Esophagus (tissue), 2 donors: ENCODE measurements at regions not wholly inside any gene's neighbourhood (a gene's known extent, or its start where the extent isn't known, plus 50 kb on each side); places are given as distances from the start of the nearest gene placed in this dataset.

Experiments
- H3K27ac ChIP-seq, 2 donors: one replicate each; pipeline ENCODE4 v1.5.1; 2013; ENCODE audit warnings: low read depth in 2 of 2, mild to moderate bottlenecking in 2 of 2, inconsistent platforms in 1 of 2, low read length in 1 of 2, moderate library complexity in 1 of 2
- H3K27me3 ChIP-seq, 2 donors: one replicate each; pipeline ENCODE4 v1.6.1; 2013; ENCODE audit warnings: low read length in 2 of 2, control low read depth in 1 of 2, mild to moderate bottlenecking in 1 of 2; ENCODE audit not compliant: insufficient read depth in 2 of 2, control insufficient read depth in 1 of 2
- H3K36me3 ChIP-seq, 2 donors: one replicate each; pipeline ENCODE4 v1.6.1; 2013; ENCODE audit warnings: low read length in 1 of 2; ENCODE audit not compliant: control insufficient read depth in 2 of 2, insufficient read depth in 2 of 2
- H3K4me1 ChIP-seq, 2 donors: one replicate each; pipeline ENCODE4 v1.6.1; 2013; ENCODE audit warnings: low read length in 1 of 2; ENCODE audit not compliant: control insufficient read depth in 2 of 2, insufficient read depth in 2 of 2
- H3K4me3 ChIP-seq, 2 donors: one replicate each; pipeline ENCODE4 v1.5.1; 2013; ENCODE audit warnings: low read length in 2 of 2, mild to moderate bottlenecking in 2 of 2, low read depth in 1 of 2, moderate library complexity in 1 of 2
- H3K9me3 ChIP-seq, 2 donors: one replicate each; pipeline ENCODE4 v1.6.1; 2013; ENCODE audit warnings: mild to moderate bottlenecking in 2 of 2, low read depth in 1 of 2, low read length in 1 of 2, moderate library complexity in 1 of 2; ENCODE audit not compliant: control insufficient read depth in 2 of 2, insufficient read depth in 1 of 2
- WGBS, 2 donors: extraction: QIAGEN DNeasy Blood & Tissue Kit; methylation state at CpG; one replicate each; pipeline ENCODE4 v1.1.7; 2013; 5-methylcytosine and 5-hydroxymethylcytosine counted together
- donor health status: healthy with polysubstance abuse.
- donor health status: Bipolar disorder and iron deficiency.

- H3K36me3 ChIP-seq, result no peaks in the 10 kb centered on the region
- H3K4me1 ChIP-seq, result no peaks in the 10 kb centered on the region
- H3K27me3 ChIP-seq, result no peaks in the 10 kb centered on the region
- H3K9me3 ChIP-seq, result peaks cover 0 to 2% of the 10 kb centered on the region in 2 donors
- 60 to 79% methylated on average over 13 to 14 of the region's 14 CpGs for WGBS, 2 donors
- H3K27ac ChIP-seq, result no peak overlapping the region
- H3K4me3 ChIP-seq, result no peak overlapping the region
These were observed 186.7 kb upstream of the SYT13 start for GRCh38 chr11:45472716-45473317.

GRCh38 chr11:45471266-45471665 is 185.1 kb upstream of the SYT13 start:
- no peaks in the 10 kb centered on the region for H3K4me1 ChIP-seq
- WGBS, 2 donors, result 86 to 88% methylated on average over 4 of the region's 4 CpGs
- no peak overlapping the region for H3K27ac ChIP-seq
- no peaks in the 10 kb centered on the region for H3K27me3 ChIP-seq
- peaks cover 0 to 2% of the 10 kb centered on the region in 2 donors for H3K9me3 ChIP-seq
- H3K36me3 ChIP-seq, result no peaks in the 10 kb centered on the region
- H3K4me3 ChIP-seq, result no peak overlapping the region

- Histone ChIP-seq H3K36me3 (no peaks in the 10 kb centered on the region), H3K4me1 (no peaks in the 10 kb centered on the region), H3K27ac (no peak overlapping the region), H3K9me3 (peaks cover 0 to 2% of the 10 kb centered on the region in 2 donors), H3K4me3 (no peak overlapping the region), H3K27me3 (no peaks in the 10 kb centered on the region)
- 81 to 91% methylated on average over 3 of the region's 3 CpGs for WGBS, 2 donors
These were observed 184.6 kb upstream of the SYT13 start for GRCh38 chr11:45470794-45471167.

DNA sequence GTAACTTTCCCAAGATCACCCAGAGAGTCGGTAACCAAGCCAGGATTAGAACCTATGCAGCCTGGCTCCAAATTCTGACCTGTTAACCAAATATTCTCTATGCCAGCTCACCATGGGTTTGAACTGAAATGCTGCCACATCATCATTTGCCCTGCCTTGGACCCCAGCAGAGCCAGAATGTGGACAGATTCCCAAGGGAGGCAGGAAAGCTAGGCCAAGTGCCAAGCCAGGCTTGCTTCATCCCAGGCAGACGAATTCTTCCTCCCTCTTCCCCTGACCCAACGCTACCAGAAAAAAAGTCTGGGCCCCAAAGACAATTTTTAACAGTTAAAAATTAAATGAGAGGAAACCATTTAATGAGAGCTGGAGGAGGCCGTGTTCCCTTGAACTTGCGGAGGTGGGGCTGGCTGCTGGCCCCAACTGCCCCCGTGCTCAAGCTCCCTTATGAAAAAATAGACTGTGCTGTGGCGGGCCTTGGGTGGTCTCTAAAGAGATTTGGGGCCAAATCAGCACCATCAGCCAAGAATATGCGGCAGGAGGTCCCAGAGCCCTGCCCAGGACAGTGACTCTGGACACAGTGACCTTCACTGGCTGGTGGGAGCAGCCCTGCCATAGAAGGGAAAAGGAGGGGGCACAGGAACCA is 184.1 kb upstream of the SYT13 start:
- Histone ChIP-seq H3K27ac (no peak overlapping the region), H3K36me3 (no peaks in the 10 kb centered on the region), H3K9me3 (peaks cover 0 to 2% of the 10 kb centered on the region in 2 donors), H3K27me3 (no peaks in the 10 kb centered on the region), H3K4me1 (no peaks in the 10 kb centered on the region), H3K4me3 (no peak overlapping the region)
- 68% methylated on average over 8 of the region's 8 CpGs for WGBS, 2 donors

GRCh38 chr11:45468267-45468856 is 182.2 kb upstream of the SYT13 start:
- peaks cover 0 to 2% of the 10 kb centered on the region in 2 donors for H3K9me3 ChIP-seq
- H3K36me3 ChIP-seq, result no peaks in the 10 kb centered on the region
- H3K4me1 ChIP-seq, result no peaks in the 10 kb centered on the region
- H3K4me3 ChIP-seq, result no peak overlapping the region
- 52 to 58% methylated on average over 7 of the region's 7 CpGs for WGBS, 2 donors
- H3K27ac ChIP-seq, result no peak overlapping the region
- no peaks in the 10 kb centered on the region for H3K27me3 ChIP-seq

DNA sequence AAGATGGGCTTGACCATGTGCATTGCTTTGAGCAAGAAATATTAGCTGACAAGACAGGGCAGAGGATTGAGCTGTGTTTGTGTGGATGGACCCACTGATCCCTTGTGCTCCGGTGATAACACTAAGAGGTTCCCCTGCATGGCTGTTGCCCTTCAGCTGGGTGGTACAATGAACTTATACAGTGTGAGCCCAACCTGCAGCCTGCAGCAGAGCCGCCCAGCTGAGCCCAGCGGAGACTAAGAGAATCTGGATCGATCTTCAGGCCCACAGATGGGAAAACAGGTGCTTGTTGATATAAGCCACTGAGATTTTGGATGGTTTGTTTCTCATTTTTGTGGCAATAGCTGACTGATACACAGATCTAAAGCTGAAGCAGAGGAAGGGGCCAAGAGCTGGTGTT is 177.4 kb upstream of the SYT13 start:
- H3K36me3 ChIP-seq, result no peaks in the 10 kb centered on the region
- H3K27me3 ChIP-seq, result no peaks in the 10 kb centered on the region
- no peaks in the 10 kb centered on the region for H3K9me3 ChIP-seq
- WGBS, 2 donors, result 91% methylated on average over 4 of the region's 4 CpGs
- H3K27ac ChIP-seq, result no peak overlapping the region
- H3K4me1 ChIP-seq, result no peaks in the 10 kb centered on the region
- H3K4me3 ChIP-seq, result no peak overlapping the region

DNA sequence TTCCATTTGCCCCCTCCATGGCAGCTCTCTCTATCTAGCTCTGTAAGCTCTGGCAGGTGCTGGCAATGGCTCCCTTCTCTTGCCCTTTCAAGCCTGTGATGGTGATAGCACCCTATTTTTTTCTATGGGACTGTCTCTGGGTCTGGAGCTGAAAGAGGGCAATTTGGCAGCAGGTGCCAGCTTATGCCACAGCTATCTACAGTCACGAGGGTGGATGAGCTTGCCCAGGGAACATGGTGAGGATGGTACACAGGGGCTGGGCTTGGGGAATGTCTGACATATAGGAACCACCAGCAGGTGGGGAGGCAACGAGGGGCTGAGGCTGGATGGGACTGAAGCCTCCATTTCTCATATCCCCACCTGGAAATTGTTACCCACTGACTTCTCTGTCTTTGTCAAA is 175.4 kb upstream of the SYT13 start:
- 45 to 48% methylated on average over 2 of the region's 2 CpGs for WGBS, 2 donors
- no peak overlapping the region for H3K27ac ChIP-seq
- H3K27me3 ChIP-seq, result no peaks in the 10 kb centered on the region
- H3K4me1 ChIP-seq, result no peaks in the 10 kb centered on the region
- H3K9me3 ChIP-seq, result no peaks in the 10 kb centered on the region
- no peak overlapping the region for H3K4me3 ChIP-seq
- no peaks in the 10 kb centered on the region for H3K36me3 ChIP-seq

DNA sequence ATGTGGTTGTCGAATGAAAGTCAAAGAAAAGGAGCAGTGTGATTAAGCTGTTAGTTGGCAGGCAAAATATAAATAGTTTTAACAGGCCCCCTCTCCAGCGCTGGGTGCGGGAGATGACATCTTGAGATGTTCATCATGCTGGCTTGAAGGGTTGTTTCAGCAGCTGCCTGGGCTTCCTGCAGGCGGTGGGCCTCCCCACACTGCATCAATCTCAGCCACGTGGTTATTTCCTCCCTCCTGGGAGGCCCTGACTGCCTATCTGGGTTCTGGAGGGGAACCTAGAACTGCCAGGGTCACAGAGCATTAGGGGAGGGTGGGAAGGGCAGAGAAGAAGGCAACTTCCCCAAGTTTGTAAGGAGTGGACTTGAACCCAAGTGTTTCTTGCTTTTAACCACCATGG is 173.3 kb upstream of the SYT13 start:
- Histone ChIP-seq H3K4me3 (no peak overlapping the region), H3K9me3 (peaks cover 0 to 7% of the 10 kb centered on the region in 2 donors), H3K27me3 (no peaks in the 10 kb centered on the region), H3K36me3 (no peaks in the 10 kb centered on the region), H3K4me1 (no peaks in the 10 kb centered on the region), H3K27ac (no peak overlapping the region)
- 57 to 60% methylated on average over 5 of the region's 5 CpGs for WGBS, 2 donors

GRCh38 chr11:45458269-45458668 is 172.1 kb upstream of the SYT13 start:
- H3K27me3 ChIP-seq, result no peaks in the 10 kb centered on the region
- H3K27ac ChIP-seq, result no peak overlapping the region
- peaks cover 0 to 7% of the 10 kb centered on the region in 2 donors for H3K9me3 ChIP-seq
- WGBS, 2 donors, result 85% methylated on average over 4 of the region's 4 CpGs
- H3K36me3 ChIP-seq, result no peaks in the 10 kb centered on the region
- H3K4me3 ChIP-seq, result no peak overlapping the region
- H3K4me1 ChIP-seq, result no peaks in the 10 kb centered on the region

DNA sequence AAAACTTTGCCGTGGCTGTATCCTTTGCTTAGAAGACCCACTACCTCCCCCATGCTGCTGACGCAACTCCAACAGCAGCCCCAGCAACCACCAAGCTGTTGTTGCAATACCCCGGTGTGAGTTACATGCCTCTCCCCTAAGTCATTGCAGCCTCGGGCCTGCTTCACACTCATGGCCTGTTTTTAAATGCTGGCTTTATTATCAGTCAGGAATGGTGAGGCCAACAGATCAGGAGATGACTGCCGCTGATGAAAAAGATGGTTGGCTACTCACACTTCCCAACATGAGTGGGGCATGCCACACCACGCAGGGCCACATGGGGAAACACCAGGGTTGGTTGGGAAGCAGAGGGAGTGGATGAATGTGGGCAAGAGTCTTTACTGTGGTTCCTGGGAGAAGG is 171.5 kb upstream of the SYT13 start:
- H3K9me3 ChIP-seq, result peaks cover 0 to 7% of the 10 kb centered on the region in 2 donors
- no peaks in the 10 kb centered on the region for H3K36me3 ChIP-seq
- H3K27me3 ChIP-seq, result no peaks in the 10 kb centered on the region
- no peak overlapping the region for H3K4me3 ChIP-seq
- H3K27ac ChIP-seq, result no peak overlapping the region
- no peaks in the 10 kb centered on the region for H3K4me1 ChIP-seq
- WGBS, 2 donors, result 71 to 75% methylated on average over 6 of the region's 6 CpGs
